Calu3 (cell line): ENCODE measurements at regions not wholly inside any gene's neighbourhood (a gene's known extent, or its start where the extent isn't known, plus 50 kb on each side); places are given as distances from the start of the nearest gene placed in this dataset.

Experiments
- BruUV-seq: library from RNA; stranded (reverse); fragments of 400-500 nt; replicated peaks from 2 replicates; lab custom pipeline; 2021; lab: Mats Ljungman, UMichigan
- CTCF ChIA-PET: fragments of 300-600 bp; sonication (Branson Sonifier 250); formaldehyde crosslinking; loops from one replicate; lab custom pipeline; 2022; ENCODE audit warnings: antibody characterized with exemption; lab: Charles Lee
- DNase-seq: peaks from one replicate; pipeline ENCODE4 v3.0.0; 2022
- H3K27ac Mint-ChIP-seq: one replicate; pipeline ENCODE4 v1.8.0; 2022; ENCODE audit warnings: mixed read lengths; ENCODE audit not compliant: unreplicated experiment
- H3K27me3 Mint-ChIP-seq: one replicate; pipeline ENCODE4 v1.8.0; 2022; ENCODE audit warnings: mixed read lengths; ENCODE audit not compliant: unreplicated experiment
- H3K36me3 Mint-ChIP-seq: one replicate; pipeline ENCODE4 v1.8.0; 2022; ENCODE audit warnings: mild to moderate bottlenecking, moderate library complexity, mixed read lengths; ENCODE audit not compliant: insufficient read depth, unreplicated experiment
- H3K4me1 Mint-ChIP-seq: one replicate; pipeline ENCODE4 v1.8.0; 2022; ENCODE audit warnings: mild to moderate bottlenecking, low read depth, mixed read lengths; ENCODE audit not compliant: unreplicated experiment
- H3K4me3 Mint-ChIP-seq: one replicate; pipeline ENCODE4 v1.8.0; 2022; ENCODE audit warnings: mild to moderate bottlenecking, low read depth, moderate library complexity, mixed read lengths; ENCODE audit not compliant: unreplicated experiment
- H3K9me3 Mint-ChIP-seq: one replicate; pipeline ENCODE4 v1.8.0; 2022; ENCODE audit warnings: low read depth, mixed read lengths; ENCODE audit not compliant: unreplicated experiment
- intact Hi-C: fragments of 100-400 bp; cut with micrococcal nuclease; formaldehyde crosslinking; loops from one replicate; pipeline ENCODE4 v1.10.0; 2022; ENCODE audit not compliant: unreplicated experiment
- TF ChIP-seq, protein P1 (sequence below): fragments of 200-600 bp; IDR thresholded peaks from one replicate; pipeline ENCODE4 v1.8.0; 2022; ENCODE audit warnings: antibody characterized with exemption; ENCODE audit not compliant: unreplicated experiment

GRCh38 chr22:34508797-34509196 is 557.2 kb upstream of the ISX start:
- Mint-ChIP-seq H3K36me3 (no peaks in the 10 kb centered on the region), H3K4me1 (no peaks in the 10 kb centered on the region)
- BruUV-seq = no TSS peak

DNA sequence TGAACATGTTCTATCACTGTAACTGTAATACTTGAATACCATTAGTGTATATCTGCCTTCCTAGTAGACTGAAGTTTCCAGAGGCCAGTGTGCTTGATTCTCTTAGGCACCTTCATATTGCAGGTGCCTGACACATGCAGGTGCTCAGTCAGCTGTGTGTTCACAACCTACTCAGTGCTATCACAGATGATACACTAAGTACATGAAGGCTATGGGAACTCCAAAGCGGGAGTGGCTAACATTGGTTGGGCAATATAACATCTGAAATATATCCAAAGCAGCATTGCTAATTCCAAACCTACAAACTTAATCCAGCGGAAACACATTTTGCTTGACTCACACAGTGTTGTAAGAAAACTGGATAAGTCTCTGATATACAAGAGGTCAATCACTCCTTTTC is 539.3 kb upstream of the ISX start:
- Mint-ChIP-seq H3K27me3 (no peaks in the 10 kb centered on the region), H3K4me3 (no peak overlapping the region), H3K27ac (no peak overlapping the region), H3K9me3 (peaks cover 10% of the 10 kb centered on the region), H3K36me3 (no peaks in the 10 kb centered on the region), H3K4me1 (no peaks in the 10 kb centered on the region)
- CTCF ChIA-PET = no interaction called here
- TF ChIP-seq, protein P1, sequence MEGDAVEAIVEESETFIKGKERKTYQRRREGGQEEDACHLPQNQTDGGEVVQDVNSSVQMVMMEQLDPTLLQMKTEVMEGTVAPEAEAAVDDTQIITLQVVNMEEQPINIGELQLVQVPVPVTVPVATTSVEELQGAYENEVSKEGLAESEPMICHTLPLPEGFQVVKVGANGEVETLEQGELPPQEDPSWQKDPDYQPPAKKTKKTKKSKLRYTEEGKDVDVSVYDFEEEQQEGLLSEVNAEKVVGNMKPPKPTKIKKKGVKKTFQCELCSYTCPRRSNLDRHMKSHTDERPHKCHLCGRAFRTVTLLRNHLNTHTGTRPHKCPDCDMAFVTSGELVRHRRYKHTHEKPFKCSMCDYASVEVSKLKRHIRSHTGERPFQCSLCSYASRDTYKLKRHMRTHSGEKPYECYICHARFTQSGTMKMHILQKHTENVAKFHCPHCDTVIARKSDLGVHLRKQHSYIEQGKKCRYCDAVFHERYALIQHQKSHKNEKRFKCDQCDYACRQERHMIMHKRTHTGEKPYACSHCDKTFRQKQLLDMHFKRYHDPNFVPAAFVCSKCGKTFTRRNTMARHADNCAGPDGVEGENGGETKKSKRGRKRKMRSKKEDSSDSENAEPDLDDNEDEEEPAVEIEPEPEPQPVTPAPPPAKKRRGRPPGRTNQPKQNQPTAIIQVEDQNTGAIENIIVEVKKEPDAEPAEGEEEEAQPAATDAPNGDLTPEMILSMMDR = no peak
- DNase-seq = no peak
- BruUV-seq = no TSS peak
- intact Hi-C loops = no loop called here

More at GRCh38 chr22:34508797-34509196, 557.2 kb upstream of the ISX start:
- DNase-seq = no peak
- Mint-ChIP-seq H3K4me3 (no peak overlapping the region), H3K27me3 (no peaks in the 10 kb centered on the region), H3K9me3 (peaks cover 13% of the 10 kb centered on the region), H3K27ac (no peak overlapping the region)
- CTCF ChIA-PET = no interaction called here
- TF ChIP-seq, protein P1 = no peak
- intact Hi-C loops = no loop called here

DNA sequence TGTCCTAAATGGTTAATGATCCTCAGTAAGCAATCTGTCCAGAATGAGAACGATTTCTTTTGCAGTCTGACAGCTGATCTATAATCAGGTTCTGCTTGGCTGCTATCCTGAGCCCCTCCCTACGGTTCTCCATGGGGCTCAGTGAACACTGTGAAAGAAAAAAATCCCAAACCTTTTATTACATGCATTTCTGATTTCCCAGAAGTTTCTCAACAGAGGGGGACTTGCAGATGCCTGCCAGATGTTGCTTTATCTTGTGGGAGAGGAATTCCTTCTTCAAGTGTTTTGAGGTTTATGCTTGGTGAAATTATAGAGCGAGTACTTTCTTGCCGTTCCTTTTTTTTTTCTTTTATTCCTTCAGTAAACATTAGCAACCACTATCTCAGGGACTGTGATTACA is 531.9 kb upstream of the ISX start:
- TF ChIP-seq, protein P1 = no peak
- no peaks in the 10 kb centered on the region for H3K27me3 Mint-ChIP-seq
- CTCF ChIA-PET = interaction anchor here (0.7 kb wide), 1 partner anchor 565 kb away, joined by 3 read pairs; no protein-coding TSS in a partner anchor
- BruUV-seq = no TSS peak
- no peaks in the 10 kb centered on the region for H3K36me3 Mint-ChIP-seq
- H3K27ac Mint-ChIP-seq = no peak overlapping the region
- no peak for DNase-seq
- intact Hi-C loops = no loop called here
- H3K9me3 Mint-ChIP-seq = peaks cover 18% of the 10 kb centered on the region
- no peaks in the 10 kb centered on the region for H3K4me1 Mint-ChIP-seq
- H3K4me3 Mint-ChIP-seq = no peak overlapping the region

- intact Hi-C loops = no loop called here
- Mint-ChIP-seq H3K9me3 (peaks cover 9% of the 10 kb centered on the region), H3K27ac (no peak overlapping the region), H3K27me3 (no peaks in the 10 kb centered on the region), H3K4me3 (no peak overlapping the region), H3K36me3 (no peaks in the 10 kb centered on the region), H3K4me1 (no peaks in the 10 kb centered on the region)
- no TSS peak for BruUV-seq
- TF ChIP-seq, protein P1 = no peak
- CTCF ChIA-PET = interaction anchor here (0.6 kb wide), 1 partner anchor 13 kb away, joined by 4 read pairs; no protein-coding TSS in a partner anchor
- DNase-seq = no peak
Measured at GRCh38 chr22:34567367-34567766, 498.6 kb upstream of the ISX start.
